ENCODE measurements at regions not wholly inside any gene's neighbourhood (a gene's known extent, or its start where the extent isn't known, plus 50 kb on each side); places are given as distances from the start of the nearest gene placed in this dataset.

- TF ChIP-seq, protein P1, sequence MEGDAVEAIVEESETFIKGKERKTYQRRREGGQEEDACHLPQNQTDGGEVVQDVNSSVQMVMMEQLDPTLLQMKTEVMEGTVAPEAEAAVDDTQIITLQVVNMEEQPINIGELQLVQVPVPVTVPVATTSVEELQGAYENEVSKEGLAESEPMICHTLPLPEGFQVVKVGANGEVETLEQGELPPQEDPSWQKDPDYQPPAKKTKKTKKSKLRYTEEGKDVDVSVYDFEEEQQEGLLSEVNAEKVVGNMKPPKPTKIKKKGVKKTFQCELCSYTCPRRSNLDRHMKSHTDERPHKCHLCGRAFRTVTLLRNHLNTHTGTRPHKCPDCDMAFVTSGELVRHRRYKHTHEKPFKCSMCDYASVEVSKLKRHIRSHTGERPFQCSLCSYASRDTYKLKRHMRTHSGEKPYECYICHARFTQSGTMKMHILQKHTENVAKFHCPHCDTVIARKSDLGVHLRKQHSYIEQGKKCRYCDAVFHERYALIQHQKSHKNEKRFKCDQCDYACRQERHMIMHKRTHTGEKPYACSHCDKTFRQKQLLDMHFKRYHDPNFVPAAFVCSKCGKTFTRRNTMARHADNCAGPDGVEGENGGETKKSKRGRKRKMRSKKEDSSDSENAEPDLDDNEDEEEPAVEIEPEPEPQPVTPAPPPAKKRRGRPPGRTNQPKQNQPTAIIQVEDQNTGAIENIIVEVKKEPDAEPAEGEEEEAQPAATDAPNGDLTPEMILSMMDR (IDR thresholded peaks at IDR 0.05), result no peak
- no peak for TF ChIP-seq POLR2A (IDR thresholded peaks at IDR 0.05)
These were observed 172.6 kb upstream of the RBFOX1 start for GRCh38 chr16:7160093-7160492.
